GM23248 (cell line): ENCODE measurements at regions not wholly inside any gene's neighbourhood (a gene's known extent, or its start where the extent isn't known, plus 50 kb on each side); places are given as distances from the start of the nearest gene placed in this dataset.

ENCODE experiments used
- DNase-seq: peaks from one replicate; pipeline ENCODE4 v3.0.0-alpha.2; 2015
- H2AFZ ChIP-seq: fragments of 200-600 bp; sonication (generic); 2 replicates; pipeline ENCODE4 v1.6.1; 2016; ENCODE audit warnings: antibody characterized with exemption
- H3F3A ChIP-seq: fragments of 200-600 bp; sonication (generic); 2 replicates; pipeline ENCODE4 v1.6.1; 2016; ENCODE audit warnings: mild to moderate bottlenecking, antibody characterized with exemption, mixed run types; ENCODE audit not compliant: insufficient read depth
- H3K27ac ChIP-seq: fragments of 200-600 bp; sonication (generic); 2 replicates; pipeline ENCODE4 v1.5.1; 2016; ENCODE audit warnings: mild to moderate bottlenecking
- H3K27me3 ChIP-seq: fragments of 200-600 bp; sonication (generic); replicated peaks from 2 replicates; pipeline ENCODE4 v1.6.1; 2016; ENCODE audit warnings: mild to moderate bottlenecking; ENCODE audit not compliant: insufficient read depth
- H3K36me3 ChIP-seq: fragments of 200-600 bp; sonication (generic); 2 replicates; pipeline ENCODE4 v1.6.1; 2016; ENCODE audit warnings: low read depth, mild to moderate bottlenecking
- H3K4me1 ChIP-seq: fragments of 200-600 bp; sonication (generic); 2 replicates; pipeline ENCODE4 v1.6.1; 2016; ENCODE audit warnings: mild to moderate bottlenecking; ENCODE audit not compliant: insufficient read depth
- H3K4me2 ChIP-seq: fragments of 200-600 bp; sonication (generic); one replicate; pipeline ENCODE4 v1.6.1; 2016; ENCODE audit warnings: mild to moderate bottlenecking; ENCODE audit not compliant: unreplicated experiment
- H3K4me3 ChIP-seq: fragments of 200-600 bp; sonication (generic); 2 replicates; pipeline ENCODE4 v1.5.1; 2016; ENCODE audit warnings: mild to moderate bottlenecking
- H3K79me2 ChIP-seq: fragments of 200-600 bp; sonication (generic); 2 replicates; pipeline ENCODE4 v1.6.1; 2016; ENCODE audit warnings: mild to moderate bottlenecking; ENCODE audit not compliant: insufficient read depth
- H3K9ac ChIP-seq: fragments of 200-600 bp; sonication (generic); 2 replicates; pipeline ENCODE4 v1.6.1; 2016; ENCODE audit warnings: mild to moderate bottlenecking
- H3K9me2 ChIP-seq: fragments of 200-600 bp; sonication (generic); 2 replicates; pipeline ENCODE4 v1.6.1; 2016; ENCODE audit warnings: mixed run types, mild to moderate bottlenecking, moderate library complexity; ENCODE audit not compliant: insufficient read depth
- H3K9me3 ChIP-seq: fragments of 200-600 bp; sonication (generic); one replicate; pipeline ENCODE4 v1.6.1; 2017; ENCODE audit warnings: low read depth
- H4K20me1 ChIP-seq: fragments of 200-600 bp; sonication (generic); 2 replicates; pipeline ENCODE4 v1.6.0; 2016; ENCODE audit not compliant: insufficient read depth
- EZH2 ChIP-seq: fragments of 200-600 bp; sonication (generic); IDR thresholded peaks from 2 replicates; pipeline ENCODE4 v1.6.1; 2018; ENCODE audit warnings: antibody characterized with exemption, mild to moderate bottlenecking; ENCODE audit not compliant: insufficient read depth, poor library complexity, severe bottlenecking
- EZH2phosphoT487 ChIP-seq: fragments of 200-600 bp; sonication (generic); IDR thresholded peaks from 2 replicates; pipeline ENCODE4 v1.6.1; 2018; ENCODE audit warnings: antibody characterized with exemption, moderate library complexity, mild to moderate bottlenecking, low read depth; ENCODE audit not compliant: insufficient read depth
- WGBS, 2 experiments: methylation state at CpG; one replicate each; pipeline ENCODE4 v1.1.6; 2015 to 2017; ENCODE audit warnings: low lambda C conversion rate in 2 of 2, low coverage in 1 of 2; ENCODE audit errors: missing lambda C conversion rate in 2 of 2; 5-methylcytosine and 5-hydroxymethylcytosine counted together
- in situ Hi-C: fragments of 300-500 bp; cut with MboI; formaldehyde crosslinking; loops from 2 replicates; pipeline ENCODE4 v1.15.0; 2020

DNA sequence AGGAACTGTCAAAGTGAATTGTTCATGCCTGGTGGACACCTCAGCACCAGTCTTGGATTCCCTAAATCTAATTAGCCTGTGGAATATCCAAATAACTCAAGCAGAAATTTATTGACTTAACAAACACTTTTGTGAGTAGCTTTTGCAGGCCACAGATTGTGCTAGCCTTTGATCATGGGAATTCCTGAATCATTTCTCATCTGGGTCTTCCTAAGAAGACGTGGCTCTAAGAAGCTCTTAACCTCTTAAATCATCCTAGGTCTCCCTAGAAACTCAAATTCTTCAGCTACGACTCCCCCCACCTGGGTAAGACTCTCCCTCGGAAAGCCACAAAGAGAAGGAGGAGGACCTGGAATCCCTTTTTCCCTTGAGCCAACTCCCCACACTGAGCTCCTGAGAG, 53.8 kb upstream of the PSEN2 start:
- Histone ChIP-seq H4K20me1 (no peaks in the 10 kb centered on the region), H3K36me3 (no peaks in the 10 kb centered on the region), H3K9me3 (no peaks in the 10 kb centered on the region), H3K9me2 (no peaks in the 10 kb centered on the region), H3K27ac (no peak overlapping the region), H3K9ac (no peak overlapping the region), H3K4me1 (peaks cover 23% of the 10 kb centered on the region), H3K4me2 (no peak overlapping the region), H2AFZ (no peak overlapping the region), H3K27me3 (no peaks in the 10 kb centered on the region), H3F3A (peaks cover 40% of the 10 kb centered on the region), H3K4me3 (no peak overlapping the region), H3K79me2 (no peaks in the 10 kb centered on the region)
- in situ Hi-C loops: no loop called here
- WGBS, 2 experiments: 15 to 28% methylated on average over 3 of the region's 3 CpGs
- no peak for TF ChIP-seq EZH2phosphoT487
- no peak for TF ChIP-seq EZH2
- DNase-seq: peak; percentile 54

DNA sequence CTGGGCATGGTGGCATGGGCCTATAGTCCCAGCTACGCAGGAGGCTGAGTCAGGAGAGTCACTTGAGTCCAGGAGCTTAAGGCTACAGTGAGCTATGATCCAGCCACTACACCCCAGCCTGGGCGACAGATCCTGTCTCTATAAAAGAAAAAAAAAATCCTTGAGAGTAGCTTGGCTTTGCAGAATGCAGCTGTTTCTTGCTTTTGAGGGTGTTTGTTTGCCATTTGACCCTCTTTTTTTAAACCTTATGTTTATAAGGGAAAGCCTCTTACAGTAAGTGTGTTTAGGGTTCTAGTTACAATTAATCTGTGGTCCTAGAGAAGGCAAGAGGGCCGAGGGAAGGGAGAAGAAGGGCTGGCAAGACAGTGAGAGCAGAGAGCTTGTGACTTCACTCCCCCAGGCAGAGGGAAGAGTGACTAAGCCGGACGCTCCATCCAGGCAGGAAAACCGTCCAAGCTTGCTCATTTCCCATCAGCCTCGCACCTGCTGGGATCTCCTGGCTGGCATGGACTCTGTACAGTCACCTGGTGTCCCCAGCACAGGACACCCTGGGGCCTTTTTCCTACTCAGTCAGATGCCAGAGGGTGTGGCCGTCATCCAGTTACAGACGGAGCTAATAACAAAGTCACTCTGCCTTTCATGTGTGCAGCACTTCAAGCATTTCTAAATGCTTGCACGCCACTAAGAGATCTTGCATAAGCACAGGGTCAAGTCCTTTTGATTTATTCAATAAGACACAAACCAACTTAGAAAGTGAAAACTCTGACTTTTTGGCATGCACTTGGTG, 55.5 kb upstream of the PSEN2 start:
- Histone ChIP-seq H3K79me2 (no peaks in the 10 kb centered on the region), H3K27me3 (no peaks in the 10 kb centered on the region), H3F3A (peaks cover 29% of the 10 kb centered on the region), H2AFZ (peak overlapping the region; percentile 23; the same call in 1 of the 2 replicates), H3K4me3 (no peak overlapping the region), H3K36me3 (no peaks in the 10 kb centered on the region), H3K9me3 (no peaks in the 10 kb centered on the region), H3K4me1 (peaks cover 14% of the 10 kb centered on the region), H3K4me2 (peak overlapping the region; percentile 37), H3K9ac (peak overlapping the region; percentile 61), H3K27ac (peak overlapping the region; percentile 69), H3K9me2 (no peaks in the 10 kb centered on the region), H4K20me1 (no peaks in the 10 kb centered on the region)
- in situ Hi-C loops: no loop called here
- DNase-seq: peak; percentile 86
- TF ChIP-seq EZH2phosphoT487 (0 out of 2 replicates have a peak, but pooled peaks have one; percentile 35), EZH2 (no peak)
- WGBS, 2 experiments: 3 to 7% methylated on average over 10 of the region's 10 CpGs

DNA sequence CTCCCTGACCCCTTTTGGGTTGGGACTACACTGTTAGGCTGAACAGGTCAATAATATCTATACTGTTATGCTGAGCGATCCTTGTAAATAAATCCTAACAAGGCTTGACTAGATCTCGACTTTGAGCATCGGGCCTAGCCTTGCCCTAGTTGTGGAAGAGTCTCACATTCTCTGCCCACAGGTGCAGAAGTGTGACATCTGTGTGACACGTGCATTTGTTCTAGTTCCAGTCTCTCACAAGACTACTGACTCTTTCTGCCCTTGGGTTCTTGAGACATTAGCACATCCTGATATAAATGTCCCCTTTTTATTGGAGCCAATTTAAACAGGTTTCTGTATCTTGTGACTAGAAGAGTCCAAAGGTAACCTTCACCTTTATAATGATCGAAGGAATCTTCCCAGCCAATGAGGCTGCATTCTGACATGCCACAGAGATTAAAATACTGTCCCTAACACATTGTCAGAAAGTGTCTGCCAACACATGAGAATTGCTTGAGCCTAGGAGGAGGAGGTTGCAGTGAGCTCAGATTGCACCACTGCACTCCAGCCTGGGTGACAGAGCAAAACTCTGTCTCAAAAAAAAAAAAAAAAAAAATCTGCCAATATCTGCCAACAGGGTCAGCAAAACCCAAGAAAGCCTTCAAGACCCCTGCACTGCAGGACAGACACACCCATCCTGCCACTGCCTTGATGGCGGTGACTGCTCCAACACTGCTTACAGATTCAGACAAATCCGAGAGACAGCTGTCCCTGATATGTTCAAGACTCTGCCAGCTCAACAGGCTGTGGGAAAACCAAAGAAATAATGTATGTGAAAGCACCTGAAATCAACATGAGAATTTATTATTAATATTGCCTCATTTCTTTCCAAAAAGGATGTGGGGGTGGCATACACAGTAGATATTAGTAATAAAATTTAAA, 56.5 kb upstream of the PSEN2 start:
- no peaks in the 10 kb centered on the region for H3K36me3 ChIP-seq
- no peak overlapping the region for H3K4me3 ChIP-seq
- H3K9me2 ChIP-seq: no peaks in the 10 kb centered on the region
- no peaks in the 10 kb centered on the region for H3K79me2 ChIP-seq
- H3K9me3 ChIP-seq: no peaks in the 10 kb centered on the region
- H3F3A ChIP-seq: peaks cover 29% of the 10 kb centered on the region
- H3K4me1 ChIP-seq: peaks cover 14% of the 10 kb centered on the region
- no peak overlapping the region for H2AFZ ChIP-seq
- in situ Hi-C loops: no loop called here
- TF ChIP-seq EZH2: no peak
- no peak for TF ChIP-seq EZH2phosphoT487
- H3K27me3 ChIP-seq: no peaks in the 10 kb centered on the region; the same call in 1 of the 2 replicates
- no peak overlapping the region for H3K4me2 ChIP-seq
- DNase-seq: no peak
- no peaks in the 10 kb centered on the region for H4K20me1 ChIP-seq
- peak overlapping the region; percentile 61; the same call in 1 of the 2 replicates for H3K9ac ChIP-seq
- no peak overlapping the region for H3K27ac ChIP-seq
- WGBS, 2 experiments: 90 to 91% methylated on average over 7 of the region's 7 CpGs

DNA sequence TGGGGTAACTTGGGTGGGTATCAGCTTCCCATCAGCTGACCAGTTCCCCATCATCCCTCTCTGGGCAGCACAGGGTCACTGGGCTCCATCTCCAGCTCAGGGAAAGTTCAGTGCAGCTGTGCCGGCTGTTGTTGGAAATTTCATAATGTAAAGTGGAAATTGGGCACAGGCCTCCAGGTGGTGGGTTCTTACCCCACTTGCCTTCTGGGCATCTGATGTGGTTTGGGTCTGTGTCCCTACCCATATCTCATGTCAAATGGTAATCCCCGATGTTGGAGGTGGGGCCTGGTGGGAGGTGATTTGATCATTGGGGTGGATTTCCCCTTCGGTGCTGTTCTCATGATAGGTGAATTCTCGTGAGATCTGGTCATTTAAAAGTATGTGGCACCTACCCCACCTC, 59.7 kb upstream of the PSEN2 start:
- DNase-seq: no peak
- Histone ChIP-seq H3K4me1 (peaks cover 14% of the 10 kb centered on the region), H3K9ac (no peak overlapping the region), H3K9me2 (no peaks in the 10 kb centered on the region), H3K27ac (no peak overlapping the region), H4K20me1 (no peaks in the 10 kb centered on the region), H3K79me2 (no peaks in the 10 kb centered on the region), H3K36me3 (no peaks in the 10 kb centered on the region), H3K4me3 (no peak overlapping the region), H3K4me2 (no peak overlapping the region), H2AFZ (no peak overlapping the region), H3K9me3 (no peaks in the 10 kb centered on the region), H3K27me3 (no peaks in the 10 kb centered on the region; the same call in none of the 2 replicates), H3F3A (peaks cover 18% of the 10 kb centered on the region)
- WGBS, 2 experiments: 94 to 95% methylated on average over 4 of the region's 4 CpGs
- in situ Hi-C loops: no loop called here
- TF ChIP-seq EZH2phosphoT487: no peak
- TF ChIP-seq EZH2: no peak
